HUDEP-2 (cell line): ENCODE measurements at regions not wholly inside any gene's neighbourhood (a gene's known extent, or its start where the extent isn't known, plus 50 kb on each side); places are given as distances from the start of the nearest gene placed in this dataset.
A peak's percentile ranks its signal among the peaks of the same experiment; 100 is the strongest.
"Not testable (repeated sequence)": the region's sequence is repeated elsewhere in the genome, so short reads cannot be mapped to it uniquely, and the experiment has no call there.

Experiments
- DNase-seq, 76 experiments: peaks; one replicate each; lab custom pipeline; 2025; ENCODE audit not compliant: unreplicated experiment in 76 of 76; lab: John Stamatoyannopoulos, UW

- no peak for DNase-seq
Measured at GRCh38 chr21:31537872-31538576, 121.5 kb upstream of the SOD1 start.

DNA sequence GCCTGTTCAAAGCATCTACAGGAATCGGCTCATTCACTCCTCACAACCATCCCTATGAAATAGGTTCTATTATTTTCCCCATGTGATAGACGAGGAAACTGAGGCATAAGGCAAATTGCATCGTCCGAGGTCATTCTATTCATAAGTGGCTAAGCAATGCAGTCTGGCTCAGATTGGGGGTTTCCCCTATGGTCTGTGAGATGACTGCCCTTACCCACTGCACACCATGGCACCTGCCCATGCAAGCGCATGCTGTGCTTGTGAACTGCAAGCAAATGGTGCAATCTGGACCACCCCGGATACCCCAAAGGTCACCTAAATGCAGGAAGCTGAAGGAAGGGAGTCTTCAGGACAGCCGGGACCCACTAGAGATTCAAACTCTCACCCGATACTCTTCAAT is 123.4 kb upstream of the SOD1 start:
- no peak for DNase-seq

- no peak for DNase-seq
Measured at GRCh38 chr21:31531967-31532366, 127.5 kb upstream of the SOD1 start.

GRCh38 chr21:31530897-31531705 is 128.4 kb upstream of the SOD1 start:
- no peak for DNase-seq

- DNase-seq, result no peak
Measured at GRCh38 chr21:31530364-31530763, 129.1 kb upstream of the SOD1 start.

GRCh38 chr21:31529406-31529805 is 130.1 kb upstream of the SOD1 start:
- no peak for DNase-seq

DNA sequence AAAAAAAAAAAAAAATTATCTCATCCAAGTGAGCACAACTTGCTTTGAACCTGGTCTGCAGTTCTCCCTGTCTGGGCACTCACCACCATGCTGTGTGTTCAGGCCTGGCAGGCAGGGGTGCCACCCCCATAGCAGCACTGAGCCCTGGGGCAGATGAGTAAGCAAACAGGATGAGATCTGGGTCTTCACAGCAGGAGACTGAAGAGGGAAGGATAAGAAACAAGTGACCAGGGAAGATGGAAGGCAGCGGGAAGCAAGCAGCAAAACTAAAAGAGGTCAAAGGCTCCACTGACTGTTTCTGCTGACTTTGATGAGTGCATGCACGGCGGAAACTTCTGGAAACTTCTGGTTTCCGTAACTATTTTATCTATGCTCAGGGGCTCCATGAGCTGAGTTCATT is 133.5 kb upstream of the SOD1 start:
- no peak for DNase-seq

GRCh38 chr21:31524140-31524539 is 135.4 kb upstream of the SOD1 start:
- no peak for DNase-seq

DNA sequence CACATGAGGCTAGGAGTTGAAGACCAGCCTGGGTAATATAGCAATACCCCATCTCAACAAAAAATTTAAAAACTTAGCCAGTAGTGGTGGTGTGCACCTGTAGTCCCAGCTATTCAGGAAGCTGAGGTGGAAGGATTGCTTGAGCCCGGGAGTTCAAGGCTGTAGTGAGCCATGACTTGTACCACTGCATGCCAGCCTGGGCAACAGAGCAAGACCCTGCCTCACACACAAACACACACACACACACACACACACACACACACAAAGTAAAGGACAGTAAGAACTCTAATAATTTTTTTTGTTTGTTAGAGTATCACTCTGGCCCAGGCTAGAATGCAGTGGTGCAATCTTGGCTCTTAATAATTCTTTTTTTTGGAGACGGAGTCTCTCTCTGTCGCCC is 138.0 kb upstream of the SOD1 start:
- DNase-seq, result no peak

DNA sequence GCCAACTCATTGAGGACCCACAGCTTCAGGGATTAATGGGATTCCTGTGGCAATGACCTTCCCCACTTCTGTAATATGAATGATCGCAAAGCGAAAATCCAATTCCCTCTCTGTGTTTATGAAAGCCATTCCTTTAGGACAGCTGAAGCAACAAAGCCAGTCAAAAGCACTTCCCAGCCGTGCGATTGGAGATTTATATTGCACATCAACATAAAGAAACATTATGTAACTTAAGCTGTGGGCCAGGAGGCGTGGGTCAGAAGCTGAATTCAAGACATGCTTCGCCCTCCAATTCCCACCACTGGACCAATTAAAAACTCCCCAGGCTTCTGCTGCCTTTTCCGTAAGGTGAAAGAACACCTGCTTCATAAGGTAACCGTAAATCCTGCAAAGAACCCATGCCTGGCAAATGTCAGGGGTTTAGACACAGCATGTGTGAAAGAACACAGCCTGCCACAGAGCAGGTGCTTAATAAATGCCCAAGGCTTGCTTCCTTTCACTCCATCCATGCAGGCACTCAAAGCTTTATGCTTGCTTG is 138.9 kb upstream of the SOD1 start:
- no peak for DNase-seq

- DNase-seq, result no peak
Measured at GRCh38 chr21:31518580-31518979, 140.9 kb upstream of the SOD1 start.

GRCh38 chr21:31517664-31518414 is 141.7 kb upstream of the SOD1 start:
- no peak for DNase-seq

GRCh38 chr21:31515253-31515652 is 144.2 kb upstream of the SOD1 start:
- no peak for DNase-seq

- no peak for DNase-seq
Measured at GRCh38 chr21:31514598-31514997, 144.9 kb upstream of the SOD1 start.

- not testable (repeated sequence) for DNase-seq
Measured at GRCh38 chr21:31513541-31513940, 146.0 kb upstream of the SOD1 start.

DNA sequence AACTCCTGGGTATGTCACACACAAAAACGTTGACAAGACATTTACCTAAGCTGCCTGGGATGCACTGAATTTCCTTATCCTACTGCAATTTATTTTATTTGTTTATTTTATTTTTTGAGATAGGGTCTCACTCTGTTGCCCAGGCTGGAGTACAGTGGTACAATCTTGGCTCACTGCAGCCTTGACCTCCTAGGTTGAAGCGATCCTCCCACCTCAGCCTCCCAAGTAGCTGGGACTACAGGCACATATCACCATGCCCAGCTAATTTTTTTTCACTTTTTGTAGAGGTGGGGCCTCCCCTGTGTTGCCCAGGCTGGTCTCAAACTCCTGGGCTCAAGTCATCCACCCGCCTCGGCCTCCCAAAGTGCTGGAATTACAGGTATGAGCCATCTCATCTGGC is 147.5 kb upstream of the SOD1 start:
- DNase-seq, result not testable (repeated sequence)

GRCh38 chr21:31511258-31511657 is 148.2 kb upstream of the SOD1 start:
- no peak for DNase-seq

GRCh38 chr21:31509194-31510017 is 150.1 kb upstream of the SOD1 start:
- peak in 55 of 76 experiments; percentile 5 to 78 (median 36) for DNase-seq

DNA sequence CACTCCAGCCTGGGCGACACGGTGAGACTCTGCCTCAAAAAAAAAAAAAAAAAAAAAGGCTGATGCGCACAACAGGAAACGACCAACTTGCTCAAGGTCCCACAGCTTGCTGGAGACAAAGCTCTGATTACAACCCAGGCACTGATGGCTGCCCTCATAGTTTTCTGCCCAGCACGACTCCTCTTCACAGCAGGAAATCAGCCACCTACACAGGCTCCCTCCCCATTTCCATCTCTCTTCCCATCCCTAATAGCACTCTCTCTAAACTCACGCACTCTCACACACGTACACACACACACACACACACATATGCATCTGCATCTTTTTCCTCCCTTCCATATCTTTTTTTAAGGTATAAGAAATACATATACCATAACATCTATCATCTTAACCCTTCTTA is 153.5 kb upstream of the SOD1 start:
- DNase-seq, result no peak

DNA sequence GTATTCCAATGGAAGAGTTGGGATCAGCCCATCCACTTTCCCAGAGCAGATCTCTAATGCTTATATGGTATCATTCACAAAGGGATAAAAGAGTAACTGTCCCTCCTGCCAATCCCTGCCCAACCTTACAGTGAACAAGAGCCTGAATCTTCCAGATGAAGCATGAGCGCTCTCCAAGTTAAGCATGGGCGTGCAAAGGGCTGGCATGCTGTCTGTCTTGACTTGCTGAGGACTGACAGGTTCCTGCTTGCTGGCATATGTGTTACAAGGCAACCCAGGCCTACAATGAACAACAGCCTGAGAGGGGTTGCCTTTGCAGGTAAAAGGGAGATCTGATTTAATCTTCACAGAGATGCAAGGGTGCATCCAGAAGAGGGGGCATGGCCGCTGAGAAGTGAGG is 155.6 kb upstream of the SOD1 start:
- no peak for DNase-seq
